HEK293 (cell line): ENCODE measurements at regions not wholly inside any gene's neighbourhood (a gene's known extent, or its start where the extent isn't known, plus 50 kb on each side); places are given as distances from the start of the nearest gene placed in this dataset.

ENCODE experiments used
- MEIS1 ChIP-seq: sonication (generic); formaldehyde crosslinking; IDR thresholded peaks from 2 replicates; pipeline ENCODE4 v1.8.1; 2022; ENCODE audit warnings: missing genetic modification reagents, mild to moderate bottlenecking, borderline replicate concordance
- PATZ1 ChIP-seq: fragments of 450-650 bp; formaldehyde crosslinking; IDR thresholded peaks from 2 replicates; pipeline ENCODE4 v1.5.1; 2016; ENCODE audit warnings: missing biosample characterization, missing genetic modification characterization
- PRDM4 ChIP-seq: fragments of 450-650 bp; formaldehyde crosslinking; IDR thresholded peaks from 2 replicates; pipeline ENCODE4 v1.5.1; 2017; ENCODE audit warnings: missing biosample characterization, missing genetic modification characterization
- REST ChIP-seq: fragments of 450-650 bp; formaldehyde crosslinking; IDR thresholded peaks from 2 replicates; pipeline ENCODE4 v1.5.1; 2016; ENCODE audit warnings: missing biosample characterization, missing genetic modification characterization
- SCRT1 ChIP-seq: fragments of 450-650 bp; formaldehyde crosslinking; IDR thresholded peaks from 2 replicates; pipeline ENCODE4 v1.5.1; 2016; ENCODE audit warnings: missing biosample characterization, missing genetic modification characterization, borderline replicate concordance
- ZBTB1 ChIP-seq: fragments of 450-650 bp; formaldehyde crosslinking; IDR thresholded peaks from 2 replicates; pipeline ENCODE4 v1.5.1; 2016; ENCODE audit warnings: missing biosample characterization, missing genetic modification characterization
- ZNF157 ChIP-seq: fragments of 450-650 bp; formaldehyde crosslinking; IDR thresholded peaks from 2 replicates; pipeline ENCODE4 v1.5.1; 2016; ENCODE audit warnings: missing biosample characterization, missing genetic modification characterization
- ZNF223 ChIP-seq: fragments of 450-650 bp; formaldehyde crosslinking; IDR thresholded peaks from 2 replicates; pipeline ENCODE4 v1.5.1; 2016; ENCODE audit warnings: missing biosample characterization, missing genetic modification characterization
- ZNF366 ChIP-seq: fragments of 450-650 bp; formaldehyde crosslinking; conservative IDR thresholded peaks from 2 replicates; pipeline ENCODE4 v1.5.1; 2016; ENCODE audit warnings: missing biosample characterization, missing genetic modification characterization
- ZNF404 ChIP-seq: fragments of 450-650 bp; formaldehyde crosslinking; IDR thresholded peaks from 2 replicates; pipeline ENCODE4 v1.5.1; 2017; ENCODE audit warnings: missing biosample characterization, missing genetic modification characterization
- ZNF426 ChIP-seq: fragments of 450-650 bp; formaldehyde crosslinking; IDR thresholded peaks from 2 replicates; pipeline ENCODE4 v1.5.1; 2017; ENCODE audit warnings: missing biosample characterization, missing genetic modification characterization, mild to moderate bottlenecking, inconsistent platforms, moderate library complexity
- ZNF501 ChIP-seq: fragments of 450-650 bp; formaldehyde crosslinking; IDR thresholded peaks from 2 replicates; pipeline ENCODE4 v1.5.1; 2016; ENCODE audit warnings: missing biosample characterization, missing genetic modification characterization
- ZNF561 ChIP-seq: fragments of 450-650 bp; IDR thresholded peaks from 2 replicates; pipeline ENCODE4 v1.5.1; 2018; ENCODE audit warnings: missing biosample characterization, missing genetic modification characterization, borderline replicate concordance
- ZNF585B ChIP-seq: fragments of 450-650 bp; formaldehyde crosslinking; IDR thresholded peaks from 2 replicates; pipeline ENCODE4 v1.5.1; 2016; ENCODE audit warnings: missing biosample characterization, missing genetic modification characterization
- ZNF621 ChIP-seq: fragments of 450-650 bp; formaldehyde crosslinking; IDR thresholded peaks from 2 replicates; pipeline ENCODE4 v1.5.1; 2017; ENCODE audit warnings: missing biosample characterization, missing genetic modification characterization
- ZNF658 ChIP-seq: fragments of 450-650 bp; formaldehyde crosslinking; IDR thresholded peaks from 2 replicates; pipeline ENCODE4; 2016; ENCODE audit warnings: missing biosample characterization, missing genetic modification characterization
- ZNF660 ChIP-seq: fragments of 450-650 bp; IDR thresholded peaks from 2 replicates; pipeline ENCODE4 v1.5.1; 2018; ENCODE audit warnings: missing biosample characterization, mild to moderate bottlenecking, missing genetic modification characterization
- ZNF707 ChIP-seq: fragments of 450-650 bp; formaldehyde crosslinking; IDR thresholded peaks from 2 replicates; pipeline ENCODE4 v1.5.1; 2016; ENCODE audit warnings: missing biosample characterization, missing genetic modification characterization
- ZNF768 ChIP-seq: fragments of 450-650 bp; formaldehyde crosslinking; IDR thresholded peaks from 2 replicates; pipeline ENCODE4 v1.5.1; 2018; ENCODE audit warnings: missing biosample characterization, mild to moderate bottlenecking, missing genetic modification characterization
- ZNF843 ChIP-seq: fragments of 450-650 bp; formaldehyde crosslinking; IDR thresholded peaks from 2 replicates; pipeline ENCODE4 v1.5.1; 2016; ENCODE audit warnings: missing biosample characterization, missing genetic modification characterization
- ZSCAN18 ChIP-seq: fragments of 450-650 bp; formaldehyde crosslinking; IDR thresholded peaks from 2 replicates; pipeline ENCODE4 v1.5.1; 2016; ENCODE audit warnings: missing biosample characterization, missing genetic modification characterization
- TF ChIP-seq, protein P1 (sequence below): fragments of 450-650 bp; formaldehyde crosslinking; IDR thresholded peaks from 2 replicates; pipeline ENCODE4 v1.5.1; 2017; ENCODE audit warnings: missing biosample characterization, missing genetic modification characterization
- TF ChIP-seq, protein P2 (sequence below): fragments of 450-650 bp; formaldehyde crosslinking; IDR thresholded peaks from 2 replicates; pipeline ENCODE4 v1.5.1; 2016; ENCODE audit warnings: missing biosample characterization, missing genetic modification characterization
- TF ChIP-seq, protein P3 (sequence below): fragments of 450-650 bp; formaldehyde crosslinking; IDR thresholded peaks from 2 replicates; pipeline ENCODE4 v1.5.1; 2016; ENCODE audit warnings: missing biosample characterization, missing genetic modification characterization

DNA sequence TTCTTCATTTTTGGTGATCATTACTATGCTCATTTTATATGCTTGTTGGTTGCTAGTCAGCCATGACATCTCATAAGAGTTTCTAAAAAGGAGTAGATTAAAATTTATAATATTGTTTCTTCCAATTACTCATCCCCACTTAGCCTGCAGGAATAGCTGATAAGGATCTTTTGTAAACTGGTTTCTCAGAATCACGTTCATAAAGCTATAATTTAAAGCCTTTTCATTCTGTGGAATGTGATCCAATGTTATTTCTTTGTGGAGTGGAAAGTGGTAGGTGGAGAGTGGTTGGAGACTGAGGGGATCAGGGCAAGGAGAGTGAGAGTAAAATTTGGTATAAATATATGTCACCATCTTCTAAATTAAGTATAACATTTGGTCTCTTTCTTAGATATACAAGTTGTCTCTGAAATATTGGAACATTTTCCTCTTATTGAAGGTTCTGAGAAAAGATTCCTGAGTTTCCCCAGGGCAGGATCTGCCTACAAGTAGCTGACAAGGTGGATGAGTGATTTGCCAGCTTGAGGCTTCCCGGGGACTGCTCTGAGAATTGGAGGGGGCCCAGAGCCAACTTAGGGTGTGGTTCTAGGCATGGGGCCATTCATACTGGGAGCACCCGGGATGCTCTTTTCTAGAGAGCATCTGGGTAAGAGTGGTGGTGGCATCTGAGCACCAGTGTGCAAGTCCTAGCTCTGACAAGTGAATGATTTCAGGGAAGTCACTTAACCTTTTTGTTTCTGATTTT lies 116.4 kb downstream of the TBX19 start (continued):
- TF ChIP-seq REST (tag by site-specific recombination) (no peak), ZNF561 (no peak), ZNF501 (no peak), ZNF404 (tag by site-specific recombination) (no peak), ZBTB1 (tag by site-specific recombination) (no peak), PATZ1 (no peak), ZNF366 (tag by site-specific recombination) (peak; percentile 54; the same call in 1 of the 2 replicates), ZNF843 (tag by site-specific recombination) (peak; percentile 66; the same call in 1 of the 2 replicates), ZNF223 (tag by site-specific recombination) (no peak), ZNF621 (tag by site-specific recombination) (no peak), ZNF157 (tag by site-specific recombination) (no peak), ZNF658 (no peak), ZNF426 (no peak), ZNF660 (tag by site-specific recombination) (no peak), ZNF585B (no peak), PRDM4 (tag by site-specific recombination) (peak; percentile 68), ZNF768 (tag by site-specific recombination) (no peak), SCRT1 (tag by site-specific recombination) (0 out of 2 replicates have a peak, but pooled peaks have one; percentile 11), ZSCAN18 (no peak), MEIS1 (CRISPR knock-in tag) (no peak), ZNF707 (no peak)
- TF ChIP-seq, protein P1, sequence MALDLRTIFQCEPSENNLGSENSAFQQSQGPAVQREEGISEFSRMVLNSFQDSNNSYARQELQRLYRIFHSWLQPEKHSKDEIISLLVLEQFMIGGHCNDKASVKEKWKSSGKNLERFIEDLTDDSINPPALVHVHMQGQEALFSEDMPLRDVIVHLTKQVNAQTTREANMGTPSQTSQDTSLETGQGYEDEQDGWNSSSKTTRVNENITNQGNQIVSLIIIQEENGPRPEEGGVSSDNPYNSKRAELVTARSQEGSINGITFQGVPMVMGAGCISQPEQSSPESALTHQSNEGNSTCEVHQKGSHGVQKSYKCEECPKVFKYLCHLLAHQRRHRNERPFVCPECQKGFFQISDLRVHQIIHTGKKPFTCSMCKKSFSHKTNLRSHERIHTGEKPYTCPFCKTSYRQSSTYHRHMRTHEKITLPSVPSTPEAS (tag by site-specific recombination), result no peak
- TF ChIP-seq, protein P2, sequence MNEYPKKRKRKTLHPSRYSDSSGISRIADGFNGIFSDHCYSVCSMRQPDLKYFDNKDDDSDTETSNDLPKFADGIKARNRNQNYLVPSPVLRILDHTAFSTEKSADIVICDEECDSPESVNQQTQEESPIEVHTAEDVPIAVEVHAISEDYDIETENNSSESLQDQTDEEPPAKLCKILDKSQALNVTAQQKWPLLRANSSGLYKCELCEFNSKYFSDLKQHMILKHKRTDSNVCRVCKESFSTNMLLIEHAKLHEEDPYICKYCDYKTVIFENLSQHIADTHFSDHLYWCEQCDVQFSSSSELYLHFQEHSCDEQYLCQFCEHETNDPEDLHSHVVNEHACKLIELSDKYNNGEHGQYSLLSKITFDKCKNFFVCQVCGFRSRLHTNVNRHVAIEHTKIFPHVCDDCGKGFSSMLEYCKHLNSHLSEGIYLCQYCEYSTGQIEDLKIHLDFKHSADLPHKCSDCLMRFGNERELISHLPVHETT (tag by site-specific recombination), result 0 out of 2 replicates have a peak, but pooled peaks have one; percentile 49
- TF ChIP-seq, protein P3, sequence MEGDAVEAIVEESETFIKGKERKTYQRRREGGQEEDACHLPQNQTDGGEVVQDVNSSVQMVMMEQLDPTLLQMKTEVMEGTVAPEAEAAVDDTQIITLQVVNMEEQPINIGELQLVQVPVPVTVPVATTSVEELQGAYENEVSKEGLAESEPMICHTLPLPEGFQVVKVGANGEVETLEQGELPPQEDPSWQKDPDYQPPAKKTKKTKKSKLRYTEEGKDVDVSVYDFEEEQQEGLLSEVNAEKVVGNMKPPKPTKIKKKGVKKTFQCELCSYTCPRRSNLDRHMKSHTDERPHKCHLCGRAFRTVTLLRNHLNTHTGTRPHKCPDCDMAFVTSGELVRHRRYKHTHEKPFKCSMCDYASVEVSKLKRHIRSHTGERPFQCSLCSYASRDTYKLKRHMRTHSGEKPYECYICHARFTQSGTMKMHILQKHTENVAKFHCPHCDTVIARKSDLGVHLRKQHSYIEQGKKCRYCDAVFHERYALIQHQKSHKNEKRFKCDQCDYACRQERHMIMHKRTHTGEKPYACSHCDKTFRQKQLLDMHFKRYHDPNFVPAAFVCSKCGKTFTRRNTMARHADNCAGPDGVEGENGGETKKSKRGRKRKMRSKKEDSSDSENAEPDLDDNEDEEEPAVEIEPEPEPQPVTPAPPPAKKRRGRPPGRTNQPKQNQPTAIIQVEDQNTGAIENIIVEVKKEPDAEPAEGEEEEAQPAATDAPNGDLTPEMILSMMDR, result no peak
